ENCODE measurements at regions not wholly inside any gene's neighbourhood (a gene's known extent, or its start where the extent isn't known, plus 50 kb on each side); places are given as distances from the start of the nearest gene placed in this dataset.

GRCh38 chr10:8246548-8246947 is 192.1 kb downstream of the GATA3 start:
- TF ChIP-seq CTCF (IDR thresholded peaks at IDR 0.05) (no peak), POLR2A (IDR thresholded peaks at IDR 0.05) (no peak)
